ENCODE measurements at regions not wholly inside any gene's neighbourhood (a gene's known extent, or its start where the extent isn't known, plus 50 kb on each side); places are given as distances from the start of the nearest gene placed in this dataset.

GRCh38 chrX:121150217-121150616 lies 102.8 kb downstream of the GLUD2 start:
- ATAC-seq (ENCODE audit: poor library complexity) (no peak), DNase-seq (no peak)
- Mint-ChIP-seq H3K36me3 (ENCODE audit: low read depth) (no peaks in the 10 kb centered on the region), H3K4me1 (ENCODE audit: low read depth) (no peaks in the 10 kb centered on the region), H3K27me3 (no peaks in the 10 kb centered on the region), H3K27ac (no peak overlapping the region), H3K4me3 (no peak overlapping the region), H3K9me3 (no peaks in the 10 kb centered on the region)
- CTCF ChIA-PET, result no interaction called here
- no peaks in the 10 kb centered on the region for H3K9me3 ChIP-seq (ENCODE audit: control insufficient read depth in 1 of 2, insufficient read depth in 1 of 2, low read length in 2 of 2)
- no peaks in the 10 kb centered on the region for H3K36me3 ChIP-seq (ENCODE audit: insufficient read depth, low read length)
- H3K4me1 ChIP-seq (ENCODE audit: insufficient read depth, low read length), result no peaks in the 10 kb centered on the region
- H3K27ac ChIP-seq (ENCODE audit: low read depth in 1 of 2, low read length in 2 of 2), result no peak overlapping the region
- no peak for TF ChIP-seq CTCF (IDR thresholded peaks at IDR 0.05)
- POLR2A ChIA-PET, result no interaction called here
- no peak overlapping the region for H3K4me3 ChIP-seq (ENCODE audit: low read length)
- intact Hi-C loops (cut with DNase I, micrococcal nuclease), result no loop called here
- H3K27me3 ChIP-seq (ENCODE audit: control insufficient read depth in 1 of 2, insufficient read depth in 2 of 2, low read length in 2 of 2), result no peaks in the 10 kb centered on the region

- ATAC-seq (ENCODE audit: poor library complexity), result no peak
- Mint-ChIP-seq H3K4me1 (ENCODE audit: low read depth) (no peaks in the 10 kb centered on the region), H3K27me3 (no peaks in the 10 kb centered on the region), H3K9me3 (no peaks in the 10 kb centered on the region), H3K36me3 (ENCODE audit: low read depth) (no peaks in the 10 kb centered on the region), H3K27ac (no peak overlapping the region), H3K4me3 (no peak overlapping the region)
- H3K36me3 ChIP-seq (ENCODE audit: insufficient read depth, low read length), result no peaks in the 10 kb centered on the region
- no peaks in the 10 kb centered on the region for H3K4me1 ChIP-seq (ENCODE audit: insufficient read depth, low read length)
- CTCF ChIA-PET, result no interaction called here
- intact Hi-C loops (cut with DNase I, micrococcal nuclease), result no loop called here
- no peak overlapping the region for H3K4me3 ChIP-seq (ENCODE audit: low read length)
- no peak overlapping the region for H3K27ac ChIP-seq (ENCODE audit: low read depth in 1 of 2, low read length in 2 of 2)
- H3K27me3 ChIP-seq (ENCODE audit: control insufficient read depth in 1 of 2, insufficient read depth in 2 of 2, low read length in 2 of 2), result no peaks in the 10 kb centered on the region
- DNase-seq, result no peak
- H3K9me3 ChIP-seq (ENCODE audit: control insufficient read depth in 1 of 2, insufficient read depth in 1 of 2, low read length in 2 of 2), result no peaks in the 10 kb centered on the region
- TF ChIP-seq CTCF (IDR thresholded peaks at IDR 0.05), result no peak
- POLR2A ChIA-PET, result no interaction called here
Measured at GRCh38 chrX:121151293-121151692, 103.9 kb downstream of the GLUD2 start.

GRCh38 chrX:121154858-121155404 lies 107.5 kb downstream of the GLUD2 start:
- ChIA-PET CTCF (no interaction called here), POLR2A (no interaction called here)
- H3K4me3 Mint-ChIP-seq, result no peak overlapping the region
- Histone ChIP-seq H3K36me3 (ENCODE audit: insufficient read depth, low read length) (no peaks in the 10 kb centered on the region), H3K4me3 (ENCODE audit: low read length) (no peak overlapping the region), H3K27me3 (ENCODE audit: control insufficient read depth in 1 of 2, insufficient read depth in 2 of 2, low read length in 2 of 2) (no peaks in the 10 kb centered on the region), H3K27ac (ENCODE audit: low read depth in 1 of 2, low read length in 2 of 2) (no peak overlapping the region), H3K4me1 (ENCODE audit: insufficient read depth, low read length) (no peaks in the 10 kb centered on the region), H3K9me3 (ENCODE audit: control insufficient read depth in 1 of 2, insufficient read depth in 1 of 2, low read length in 2 of 2) (no peaks in the 10 kb centered on the region)
- no peaks in the 10 kb centered on the region for H3K4me1 Mint-ChIP-seq (ENCODE audit: low read depth)
- intact Hi-C loops (cut with DNase I, micrococcal nuclease), result no loop called here
- DNase-seq (no peak), ATAC-seq (ENCODE audit: poor library complexity) (no peak)
- H3K36me3 Mint-ChIP-seq (ENCODE audit: low read depth), result no peaks in the 10 kb centered on the region
- TF ChIP-seq CTCF (IDR thresholded peaks at IDR 0.05), result no peak
- H3K9me3 Mint-ChIP-seq, result no peaks in the 10 kb centered on the region
- H3K27me3 Mint-ChIP-seq, result no peaks in the 10 kb centered on the region
- no peak overlapping the region for H3K27ac Mint-ChIP-seq
